Astrocyte (in vitro differentiated cells and primary cell): ENCODE measurements at regions not wholly inside any gene's neighbourhood (a gene's known extent, or its start where the extent isn't known, plus 50 kb on each side); places are given as distances from the start of the nearest gene placed in this dataset.

Experiments
- DNase-seq: peaks from one replicate; pipeline ENCODE4 v3.0.0-alpha.2; 2010; ENCODE audit warnings: low read depth
- FAIRE-seq: peaks from 2 replicates; lab custom pipeline; 2011; peaks lifted over from hg19 to GRCh38; lab: Jason Lieb, UNC
- H2AFZ ChIP-seq: 2 replicates; pipeline ENCODE4 v1.6.0; 2012; ENCODE audit warnings: low read depth, low read length, inconsistent platforms
- H3K27ac ChIP-seq: 2 replicates; pipeline ENCODE4 v1.5.1; 2011; ENCODE audit warnings: low read depth, low read length, inconsistent platforms
- H3K27me3 ChIP-seq: 2 replicates; pipeline ENCODE4 v1.6.0; 2011; ENCODE audit warnings: low read length, inconsistent platforms; ENCODE audit not compliant: insufficient read depth
- H3K36me3 ChIP-seq: 2 replicates; pipeline ENCODE4 v1.5.1; 2011; ENCODE audit warnings: low read length, inconsistent platforms; ENCODE audit not compliant: insufficient read depth
- H3K4me1 ChIP-seq: 2 replicates; pipeline ENCODE4 v1.5.1; 2011; ENCODE audit warnings: low read length, inconsistent platforms; ENCODE audit not compliant: insufficient read depth
- H3K4me2 ChIP-seq: 2 replicates; pipeline ENCODE4 v1.6.0; 2012; ENCODE audit warnings: low read length, inconsistent platforms
- H3K4me3 ChIP-seq: 2 replicates; pipeline ENCODE4 v1.5.1; 2011; ENCODE audit warnings: low read depth, mild to moderate bottlenecking, low read length, inconsistent platforms; ENCODE audit not compliant: insufficient read depth
- H3K79me2 ChIP-seq: 2 replicates; pipeline ENCODE4 v1.6.0; 2012; ENCODE audit warnings: mild to moderate bottlenecking, low read length, inconsistent platforms; ENCODE audit not compliant: insufficient read depth
- H3K9ac ChIP-seq: 2 replicates; pipeline ENCODE4 v1.6.0; 2012; ENCODE audit warnings: mild to moderate bottlenecking, low read length, inconsistent platforms
- H3K9me3 ChIP-seq: 2 replicates; pipeline ENCODE4 v1.5.1; 2012; ENCODE audit warnings: low read depth, mild to moderate bottlenecking, low read length, inconsistent platforms; ENCODE audit not compliant: insufficient read depth
- H4K20me1 ChIP-seq: 2 replicates; pipeline ENCODE4 v1.6.0; 2012; ENCODE audit warnings: low read length, inconsistent platforms; ENCODE audit not compliant: insufficient read depth
- H3K27ac Mint-ChIP-seq: one replicate; pipeline ENCODE4 v1.8.0; 2021; ENCODE audit warnings: mild to moderate bottlenecking, mixed read lengths; ENCODE audit not compliant: unreplicated experiment
- H3K27me3 Mint-ChIP-seq: one replicate; pipeline ENCODE4 v1.8.0; 2021; ENCODE audit warnings: low read depth, mixed read lengths; ENCODE audit not compliant: unreplicated experiment
- H3K36me3 Mint-ChIP-seq: one replicate; pipeline ENCODE4 v1.8.0; 2021; ENCODE audit warnings: low read depth, mixed read lengths; ENCODE audit not compliant: unreplicated experiment
- H3K4me1 Mint-ChIP-seq: one replicate; pipeline ENCODE4 v1.8.0; 2021; ENCODE audit warnings: low read depth, mixed read lengths; ENCODE audit not compliant: unreplicated experiment
- H3K4me3 Mint-ChIP-seq: one replicate; pipeline ENCODE4 v1.8.0; 2021; ENCODE audit warnings: mild to moderate bottlenecking, moderate library complexity, mixed read lengths; ENCODE audit not compliant: unreplicated experiment
- H3K9me3 Mint-ChIP-seq: one replicate; pipeline ENCODE4 v1.8.0; 2021; ENCODE audit warnings: mild to moderate bottlenecking, mixed read lengths; ENCODE audit not compliant: unreplicated experiment
- EZH2 ChIP-seq: IDR thresholded peaks from 2 replicates; pipeline ENCODE4 v1.6.1; 2012; ENCODE audit warnings: mild to moderate bottlenecking, low read length, inconsistent platforms; ENCODE audit not compliant: insufficient read depth
- TF ChIP-seq, protein P1 (sequence below): IDR thresholded peaks from 2 replicates; pipeline ENCODE4 v1.5.1; 2011; ENCODE audit warnings: low read depth, mild to moderate bottlenecking, inconsistent platforms, low read length, moderate library complexity; ENCODE audit not compliant: insufficient read depth

GRCh38 chr20:16194617-16195360 lies 378.5 kb downstream of the KIF16B start:
- Histone ChIP-seq H3K9me3 (peaks cover 2% of the 10 kb centered on the region), H3K9ac (no peak overlapping the region), H3K27me3 (no peaks in the 10 kb centered on the region), H3K27ac (no peak overlapping the region), H4K20me1 (no peaks in the 10 kb centered on the region), H3K79me2 (no peaks in the 10 kb centered on the region), H2AFZ (no peak overlapping the region), H3K36me3 (no peaks in the 10 kb centered on the region), H3K4me1 (no peaks in the 10 kb centered on the region), H3K4me2 (no peak overlapping the region), H3K4me3 (no peak overlapping the region)
- H3K4me1 Mint-ChIP-seq: no peaks in the 10 kb centered on the region
- peaks cover 4% of the 10 kb centered on the region for H3K27me3 Mint-ChIP-seq
- DNase-seq (no peak), FAIRE-seq (no peak)
- no peaks in the 10 kb centered on the region for H3K9me3 Mint-ChIP-seq
- no peak overlapping the region for H3K27ac Mint-ChIP-seq
- no peaks in the 10 kb centered on the region for H3K36me3 Mint-ChIP-seq
- no peak for TF ChIP-seq EZH2
- TF ChIP-seq, protein P1, sequence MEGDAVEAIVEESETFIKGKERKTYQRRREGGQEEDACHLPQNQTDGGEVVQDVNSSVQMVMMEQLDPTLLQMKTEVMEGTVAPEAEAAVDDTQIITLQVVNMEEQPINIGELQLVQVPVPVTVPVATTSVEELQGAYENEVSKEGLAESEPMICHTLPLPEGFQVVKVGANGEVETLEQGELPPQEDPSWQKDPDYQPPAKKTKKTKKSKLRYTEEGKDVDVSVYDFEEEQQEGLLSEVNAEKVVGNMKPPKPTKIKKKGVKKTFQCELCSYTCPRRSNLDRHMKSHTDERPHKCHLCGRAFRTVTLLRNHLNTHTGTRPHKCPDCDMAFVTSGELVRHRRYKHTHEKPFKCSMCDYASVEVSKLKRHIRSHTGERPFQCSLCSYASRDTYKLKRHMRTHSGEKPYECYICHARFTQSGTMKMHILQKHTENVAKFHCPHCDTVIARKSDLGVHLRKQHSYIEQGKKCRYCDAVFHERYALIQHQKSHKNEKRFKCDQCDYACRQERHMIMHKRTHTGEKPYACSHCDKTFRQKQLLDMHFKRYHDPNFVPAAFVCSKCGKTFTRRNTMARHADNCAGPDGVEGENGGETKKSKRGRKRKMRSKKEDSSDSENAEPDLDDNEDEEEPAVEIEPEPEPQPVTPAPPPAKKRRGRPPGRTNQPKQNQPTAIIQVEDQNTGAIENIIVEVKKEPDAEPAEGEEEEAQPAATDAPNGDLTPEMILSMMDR: no peak
- H3K4me3 Mint-ChIP-seq: no peak overlapping the region

DNA sequence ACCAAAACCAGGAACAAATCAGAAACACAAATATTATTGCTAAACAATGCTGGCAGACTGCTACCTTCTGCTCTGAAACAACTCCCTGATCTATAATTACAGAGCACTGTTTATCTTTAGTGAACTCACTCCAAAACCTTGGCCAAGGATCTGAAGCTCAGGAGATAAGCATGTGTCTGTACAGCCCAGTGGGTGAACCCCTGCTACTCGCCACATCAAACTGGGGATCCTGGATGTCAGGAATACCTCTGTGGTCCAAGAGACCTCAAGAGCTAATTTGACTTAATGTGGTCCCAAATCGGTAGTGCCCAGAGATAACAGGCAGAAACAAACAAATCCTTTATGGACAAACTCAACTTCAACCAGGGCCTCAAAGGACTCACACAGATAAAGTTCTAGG lies 381.8 kb downstream of the KIF16B start:
- FAIRE-seq: no peak
- H3K4me3 Mint-ChIP-seq: no peak overlapping the region
- Histone ChIP-seq H3K4me1 (no peaks in the 10 kb centered on the region), H3K4me2 (no peak overlapping the region), H3K79me2 (no peaks in the 10 kb centered on the region), H4K20me1 (no peaks in the 10 kb centered on the region), H3K36me3 (no peaks in the 10 kb centered on the region), H3K9ac (no peak overlapping the region), H3K9me3 (peaks cover 17% of the 10 kb centered on the region), H3K27ac (no peak overlapping the region), H2AFZ (no peak overlapping the region), H3K27me3 (no peaks in the 10 kb centered on the region), H3K4me3 (no peak overlapping the region)
- no peaks in the 10 kb centered on the region for H3K9me3 Mint-ChIP-seq
- TF ChIP-seq, protein P1: no peak
- TF ChIP-seq EZH2: no peak
- H3K4me1 Mint-ChIP-seq: no peaks in the 10 kb centered on the region
- H3K27me3 Mint-ChIP-seq: peaks cover 6% of the 10 kb centered on the region
- no peak overlapping the region for H3K27ac Mint-ChIP-seq
- no peak for DNase-seq
- no peaks in the 10 kb centered on the region for H3K36me3 Mint-ChIP-seq

DNA sequence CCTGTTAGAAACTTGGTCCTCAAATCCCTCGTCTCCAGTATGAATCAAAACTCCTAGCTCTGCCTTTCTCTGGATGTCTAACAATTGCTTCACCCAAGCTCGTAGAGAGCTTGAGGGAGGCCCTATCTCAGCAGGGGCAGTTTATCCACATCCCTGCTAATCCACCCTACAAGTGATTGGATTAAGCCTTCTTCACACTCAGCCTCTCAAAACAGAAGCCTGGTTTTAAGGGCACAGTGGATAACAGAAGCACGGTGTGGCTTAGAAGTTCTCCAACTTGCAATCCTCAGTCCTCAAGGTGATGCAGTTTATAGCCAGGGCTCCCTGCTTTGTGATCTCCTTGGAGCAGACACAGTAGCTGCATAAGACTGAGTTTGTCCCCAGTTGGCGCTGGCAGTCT lies 383.9 kb downstream of the KIF16B start:
- H3K9ac ChIP-seq: no peak overlapping the region
- H2AFZ ChIP-seq: no peak overlapping the region
- H3K27me3 ChIP-seq: no peaks in the 10 kb centered on the region
- H3K36me3 ChIP-seq: no peaks in the 10 kb centered on the region
- no peak overlapping the region for H3K27ac Mint-ChIP-seq
- no peak overlapping the region for H3K27ac ChIP-seq
- H3K9me3 Mint-ChIP-seq: no peaks in the 10 kb centered on the region
- H4K20me1 ChIP-seq: no peaks in the 10 kb centered on the region
- H3K4me1 ChIP-seq: no peaks in the 10 kb centered on the region
- H3K79me2 ChIP-seq: no peaks in the 10 kb centered on the region
- H3K4me1 Mint-ChIP-seq: no peaks in the 10 kb centered on the region
- FAIRE-seq (no peak), DNase-seq (no peak)
- H3K4me3 ChIP-seq: no peak overlapping the region
- no peaks in the 10 kb centered on the region for H3K36me3 Mint-ChIP-seq
- no peak overlapping the region for H3K4me2 ChIP-seq
- H3K4me3 Mint-ChIP-seq: no peak overlapping the region
- TF ChIP-seq EZH2: no peak
- TF ChIP-seq, protein P1: no peak
- H3K27me3 Mint-ChIP-seq: peaks cover 4% of the 10 kb centered on the region
- peaks cover 17% of the 10 kb centered on the region for H3K9me3 ChIP-seq
